HepG2 (cell line): ENCODE measurements at regions not wholly inside any gene's neighbourhood (a gene's known extent, or its start where the extent isn't known, plus 50 kb on each side); places are given as distances from the start of the nearest gene placed in this dataset.

Source experiments
- ATAC-seq: fragments of 200-7000 bp; cut with Tn5 transposase; 3 replicates; pipeline ENCODE4 v1.9.1; 2020; ENCODE audit warnings: mild to moderate bottlenecking, moderate library complexity
- BruUV-seq: library from RNA; stranded (reverse); fragments of 400-500 nt; replicated peaks from 2 replicates; lab custom pipeline; 2021; lab: Mats Ljungman, UMichigan
- CTCF ChIA-PET: fragments of 300-600 bp; formaldehyde crosslinking; extraction: SDS; loops from one replicate; lab custom pipeline; 2021; ENCODE audit warnings: low total read pairs, inconsistent platforms, low intra/inter-chr PET ratio; lab: Yijun Ruan, JAX
- POLR2A ChIA-PET: fragments of 350-600 bp; sonication (Branson Sonifier 250); formaldehyde crosslinking; loops from one replicate; lab custom pipeline; 2020; ENCODE audit warnings: antibody characterized with exemption, inconsistent platforms; lab: Yijun Ruan, JAX
- DNase-seq: peaks from one replicate; pipeline ENCODE4 v3.0.0-alpha.2; 2015; ENCODE audit warnings: low spot score
- FAIRE-seq: peaks from 3 replicates; lab custom pipeline; 2011; peaks lifted over from hg19 to GRCh38; lab: Jason Lieb, UNC
- H2AFZ ChIP-seq: one replicate; pipeline ENCODE4 v1.6.1; 2011; ENCODE audit warnings: low read length, inconsistent platforms
- H3K27ac ChIP-seq: fragments of 300-600 bp; 3 replicates; pipeline ENCODE4 v1.8.0; 2011; ENCODE audit warnings: mixed run types, mild to moderate bottlenecking, mixed read lengths, low read length, inconsistent platforms; ENCODE audit not compliant: insufficient read depth; ENCODE audit errors: extremely low read length
- H3K27me3 ChIP-seq, 2 experiments: fragments of 200-600 bp in 1 of 2; 2 replicates in 1 of 2; 3 replicates in 1 of 2; pipeline versions ENCODE4 v1.6.0 to v1.8.0; 2011; ENCODE audit warnings: low read length in 2 of 2, mild to moderate bottlenecking in 2 of 2, moderate library complexity in 2 of 2, inconsistent platforms in 1 of 2; ENCODE audit not compliant: insufficient read depth in 2 of 2, control insufficient read depth in 1 of 2
- H3K36me3 ChIP-seq, 2 experiments: fragments of 200-600 bp in 1 of 2; replicated peaks in 1 of 2; 2 replicates in 1 of 2; 3 replicates in 1 of 2; pipeline versions ENCODE4 v1.5.1 to v1.8.0; 2011; ENCODE audit warnings: low read length in 2 of 2, inconsistent platforms in 1 of 2; ENCODE audit not compliant: insufficient read depth in 2 of 2, control insufficient read depth in 1 of 2
- H3K4me1 ChIP-seq: 2 replicates; pipeline ENCODE4 v1.5.1; 2012; ENCODE audit warnings: low read length, inconsistent platforms; ENCODE audit not compliant: insufficient read depth
- H3K4me2 ChIP-seq: 2 replicates; pipeline ENCODE4 v1.6.0; 2011; ENCODE audit warnings: low read depth, low read length, inconsistent platforms
- H3K4me3 ChIP-seq, 3 experiments: fragments of 200-600 bp in 1 of 3; sonication (generic), shearing (Covaris generic) in 1 of 3; replicated peaks in 1 of 3; 2 replicates each; pipeline ENCODE4 v1.5.1; 2011 to 2016; ENCODE audit warnings: low read length in 3 of 3, inconsistent platforms in 2 of 3, low read depth in 2 of 3, mild to moderate bottlenecking in 2 of 3, control low read depth in 1 of 3, mixed read lengths in 1 of 3; ENCODE audit not compliant: insufficient read depth in 1 of 3
- H3K79me2 ChIP-seq: one replicate; pipeline ENCODE4 v1.6.1; 2011; ENCODE audit warnings: low read length, inconsistent platforms; ENCODE audit not compliant: insufficient read depth
- H3K9ac ChIP-seq: 2 replicates; pipeline ENCODE4 v1.6.0; 2011; ENCODE audit warnings: mild to moderate bottlenecking, low read depth, low read length, inconsistent platforms; ENCODE audit not compliant: insufficient read depth
- H3K9me3 ChIP-seq: 2 replicates; pipeline ENCODE4 v1.5.1; 2012; ENCODE audit warnings: mild to moderate bottlenecking, low read length
- H4K20me1 ChIP-seq: 2 replicates; pipeline ENCODE4 v1.6.0; 2011; ENCODE audit warnings: inconsistent platforms, mild to moderate bottlenecking, low read length, moderate library complexity; ENCODE audit not compliant: insufficient read depth
- ATF7 ChIP-seq, 2 experiments: fragments of 450-650 bp in 1 of 2; sonication (generic) in 1 of 2; formaldehyde crosslinking in 1 of 2; IDR thresholded peaks; 2 replicates each; pipeline versions ENCODE4 v1.4.0 to v1.6.1; 2016 to 2020; ENCODE audit warnings: antibody characterized with exemption in 1 of 2, mild to moderate bottlenecking in 1 of 2, missing genetic modification reagents in 1 of 2
- HOXA9 ChIP-seq: sonication (generic); formaldehyde crosslinking; IDR thresholded peaks from 2 replicates; pipeline ENCODE4 v1.8.1; 2022; ENCODE audit warnings: missing genetic modification reagents, mild to moderate bottlenecking, moderate library complexity, borderline replicate concordance
- NFE2L1 ChIP-seq: sonication (generic); formaldehyde crosslinking; IDR thresholded peaks from 2 replicates; pipeline ENCODE4 v1.4.0; 2020; ENCODE audit warnings: missing genetic modification reagents, mild to moderate bottlenecking, borderline replicate concordance
- NR2F1 ChIP-seq, 2 experiments: fragments of 450-650 bp in 1 of 2; formaldehyde crosslinking in 1 of 2; IDR thresholded peaks; 2 replicates each; pipeline versions ENCODE4 v1.5.0 to v1.6.1; 2016 to 2020; ENCODE audit warnings: mild to moderate bottlenecking in 1 of 2, missing compliant biosample characterization in 1 of 2, missing genetic modification reagents in 1 of 2, moderate library complexity in 1 of 2
- PHF8 ChIP-seq: sonication (generic); formaldehyde crosslinking; IDR thresholded peaks from 2 replicates; pipeline ENCODE4 v1.5.0; 2020; ENCODE audit warnings: missing genetic modification reagents
- POLR2AphosphoS2 ChIP-seq: IDR thresholded peaks from 2 replicates; pipeline ENCODE4 v1.6.1; 2011; ENCODE audit warnings: low read depth, low read length, improper control_type of control experiment
- SMARCE1 ChIP-seq: fragments of 450-650 bp; IDR thresholded peaks from 2 replicates; pipeline ENCODE4 v1.6.1; 2017; ENCODE audit warnings: borderline replicate concordance
- TAF1 ChIP-seq: sonication (generic); formaldehyde crosslinking; IDR thresholded peaks from 2 replicates; pipeline ENCODE4 v1.4.0; 2020; ENCODE audit warnings: missing genetic modification reagents
- THAP7 ChIP-seq: sonication (generic); formaldehyde crosslinking; IDR thresholded peaks from 2 replicates; pipeline ENCODE4 v1.8.1; 2023; ENCODE audit warnings: mild to moderate bottlenecking, missing genetic modification reagents
- TOE1 ChIP-seq: sonication (generic); formaldehyde crosslinking; IDR thresholded peaks from 2 replicates; pipeline ENCODE4 v1.4.0; 2020; ENCODE audit warnings: mild to moderate bottlenecking, missing genetic modification reagents
- ZNF83 ChIP-seq: sonication (generic); formaldehyde crosslinking; IDR thresholded peaks from 2 replicates; pipeline ENCODE4 v1.4.0; 2020; ENCODE audit warnings: missing genetic modification reagents, mild to moderate bottlenecking, borderline replicate concordance
- WGBS: methylation state at CpG from one replicate; pipeline ENCODE4 v1.1.6; 2017; ENCODE audit warnings: low lambda C conversion rate; 5-methylcytosine and 5-hydroxymethylcytosine counted together
- in situ Hi-C: cut with HindIII; loops from 2 replicates; pipeline ENCODE4 v1.10.0; 2017; ENCODE audit warnings: low pct_unique_long_range_greater_than_20kb; ENCODE audit not compliant: extremely low pct_ligation_motif_present
- intact Hi-C: fragments of 100-400 bp; cut with micrococcal nuclease; formaldehyde crosslinking; loops from one replicate; pipeline ENCODE4 v1.10.0; 2022; ENCODE audit not compliant: unreplicated experiment

GRCh38 chr5:67515762-67516161, 319.2 kb upstream of the CD180 start (continued):
- TF ChIP-seq TAF1 (CRISPR knock-in tag) (no peak), NR2F1 (CRISPR knock-in tag; IDR thresholded peaks at IDR 0.05) (no peak), PHF8 (CRISPR knock-in tag) (no peak), TOE1 (no peak), SMARCE1 (no peak), POLR2AphosphoS2 (no peak), HOXA9 (CRISPR knock-in tag) (no peak), THAP7 (CRISPR knock-in tag) (no peak)

GRCh38 chr5:67515020-67515689, 318.6 kb upstream of the CD180 start:
- no peak for FAIRE-seq

More at GRCh38 chr5:67515020-67515689, 318.6 kb upstream of the CD180 start:
- in situ Hi-C loops (no loop called here), intact Hi-C loops (loop anchor here (10.0 kb wide), 1 partner anchor 340 kb away; no protein-coding TSS in a partner anchor)
- Histone ChIP-seq H2AFZ (no peak overlapping the region), H4K20me1 (no peaks in the 10 kb centered on the region), H3K27ac (no peak overlapping the region), H3K36me3 (no peaks in the 10 kb centered on the region), H3K9ac (no peak overlapping the region), H3K79me2 (no peaks in the 10 kb centered on the region), H3K4me2 (no peak overlapping the region), H3K4me1 (no peaks in the 10 kb centered on the region), H3K4me3 (no peak overlapping the region), H3K27me3 (no peaks in the 10 kb centered on the region; a peak in 1 of 5 replicates), H3K9me3 (no peaks in the 10 kb centered on the region)
- ChIA-PET CTCF (no interaction called here), POLR2A (no interaction called here)
- DNase-seq = no peak
- no TSS peak for BruUV-seq
- TF ChIP-seq ATF7 (IDR thresholded peaks at IDR 0.05) (no peak), ATF7 (CRISPR knock-in tag; IDR thresholded peaks at IDR 0.05) (no peak), NFE2L1 (CRISPR knock-in tag) (no peak), ZNF83 (CRISPR knock-in tag) (no peak)
- WGBS = 42% methylated on average over 7 of the region's 7 CpGs
- ATAC-seq = no peak
